Right atrium auricular region (tissue), 2 donors: ENCODE measurements at regions not wholly inside any gene's neighbourhood (a gene's known extent, or its start where the extent isn't known, plus 50 kb on each side); places are given as distances from the start of the nearest gene placed in this dataset.

Experiments
- DNase-seq: peaks from one replicate; pipeline ENCODE4 v3.0.0-alpha.2; 2019; ENCODE audit warnings: low spot score
- H3K27ac ChIP-seq, 2 donors: fragments of 200-600 bp; sonication (generic); 1 replicate in 1 of 2; 2 replicates in 1 of 2; pipeline ENCODE4 v1.5.1; 2016 to 2019
- H3K27me3 ChIP-seq, 2 donors: fragments of 200-600 bp; sonication (generic); one replicate each; pipeline versions ENCODE4 v1.5.1 to v1.6.0; 2017 to 2019
- H3K36me3 ChIP-seq: fragments of 200-600 bp; sonication (generic); one replicate; pipeline ENCODE4 v1.5.1; 2016
- H3K4me1 ChIP-seq, 2 donors: fragments of 200-600 bp; sonication (generic); one replicate each; pipeline versions ENCODE4 v1.5.1 to v1.6.0; 2017 to 2019
- H3K4me3 ChIP-seq, 2 donors: fragments of 200-600 bp; sonication (generic); 1 replicate in 1 of 2; 2 replicates in 1 of 2; pipeline ENCODE4 v1.5.1; 2017 to 2019; ENCODE audit warnings: mild to moderate bottlenecking in 1 of 2, moderate library complexity in 1 of 2
- H3K9me3 ChIP-seq, 2 donors: fragments of 200-600 bp; sonication (generic); one replicate each; pipeline ENCODE4 v1.5.1; 2019
- TF ChIP-seq, protein P1 (sequence below), 2 donors: fragments of 200-600 bp; sonication (generic); IDR thresholded peaks; one replicate each; pipeline ENCODE4 v1.5.1; 2019; ENCODE audit warnings: antibody characterized with exemption in 2 of 2

DNA sequence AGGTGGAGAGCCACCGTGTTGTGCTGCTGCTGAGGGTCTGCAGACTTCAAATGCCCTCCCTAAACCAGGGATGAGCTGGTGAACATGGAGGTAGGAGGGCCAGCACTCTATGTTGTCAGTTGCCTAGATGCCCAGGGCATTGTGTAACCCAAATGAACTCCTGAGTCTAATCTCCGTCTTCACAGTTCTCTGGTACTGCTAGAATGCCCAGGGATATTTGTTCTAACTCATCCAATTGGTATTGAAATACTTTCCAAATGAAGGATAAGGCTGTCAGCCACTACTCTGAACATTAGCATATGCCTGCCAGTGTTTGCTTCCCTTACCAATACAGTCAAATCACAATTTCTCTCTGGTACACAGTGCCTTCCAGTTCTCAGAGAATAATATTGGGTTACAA, 492.6 kb downstream of the SLC4A3 start:
- Histone ChIP-seq H3K9me3 (no peaks in the 10 kb centered on the region), H3K27me3 (no peaks in the 10 kb centered on the region), H3K4me3 (no peak overlapping the region), H3K27ac (no peak overlapping the region), H3K4me1 (no peaks in the 10 kb centered on the region), H3K36me3 (no peaks in the 10 kb centered on the region)
- no peak for DNase-seq
- TF ChIP-seq, protein P1, sequence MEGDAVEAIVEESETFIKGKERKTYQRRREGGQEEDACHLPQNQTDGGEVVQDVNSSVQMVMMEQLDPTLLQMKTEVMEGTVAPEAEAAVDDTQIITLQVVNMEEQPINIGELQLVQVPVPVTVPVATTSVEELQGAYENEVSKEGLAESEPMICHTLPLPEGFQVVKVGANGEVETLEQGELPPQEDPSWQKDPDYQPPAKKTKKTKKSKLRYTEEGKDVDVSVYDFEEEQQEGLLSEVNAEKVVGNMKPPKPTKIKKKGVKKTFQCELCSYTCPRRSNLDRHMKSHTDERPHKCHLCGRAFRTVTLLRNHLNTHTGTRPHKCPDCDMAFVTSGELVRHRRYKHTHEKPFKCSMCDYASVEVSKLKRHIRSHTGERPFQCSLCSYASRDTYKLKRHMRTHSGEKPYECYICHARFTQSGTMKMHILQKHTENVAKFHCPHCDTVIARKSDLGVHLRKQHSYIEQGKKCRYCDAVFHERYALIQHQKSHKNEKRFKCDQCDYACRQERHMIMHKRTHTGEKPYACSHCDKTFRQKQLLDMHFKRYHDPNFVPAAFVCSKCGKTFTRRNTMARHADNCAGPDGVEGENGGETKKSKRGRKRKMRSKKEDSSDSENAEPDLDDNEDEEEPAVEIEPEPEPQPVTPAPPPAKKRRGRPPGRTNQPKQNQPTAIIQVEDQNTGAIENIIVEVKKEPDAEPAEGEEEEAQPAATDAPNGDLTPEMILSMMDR (IDR thresholded peaks at IDR 0.05): no peak

GRCh38 chr2:220123751-220124150, 496.3 kb downstream of the SLC4A3 start:
- H3K4me1 ChIP-seq: no peaks in the 10 kb centered on the region
- H3K4me3 ChIP-seq: no peak overlapping the region
- H3K36me3 ChIP-seq: no peaks in the 10 kb centered on the region
- no peak overlapping the region for H3K27ac ChIP-seq
- H3K9me3 ChIP-seq: no peaks in the 10 kb centered on the region
- TF ChIP-seq, protein P1 (IDR thresholded peaks at IDR 0.05): no peak
- no peak for DNase-seq
- H3K27me3 ChIP-seq: no peaks in the 10 kb centered on the region

DNA sequence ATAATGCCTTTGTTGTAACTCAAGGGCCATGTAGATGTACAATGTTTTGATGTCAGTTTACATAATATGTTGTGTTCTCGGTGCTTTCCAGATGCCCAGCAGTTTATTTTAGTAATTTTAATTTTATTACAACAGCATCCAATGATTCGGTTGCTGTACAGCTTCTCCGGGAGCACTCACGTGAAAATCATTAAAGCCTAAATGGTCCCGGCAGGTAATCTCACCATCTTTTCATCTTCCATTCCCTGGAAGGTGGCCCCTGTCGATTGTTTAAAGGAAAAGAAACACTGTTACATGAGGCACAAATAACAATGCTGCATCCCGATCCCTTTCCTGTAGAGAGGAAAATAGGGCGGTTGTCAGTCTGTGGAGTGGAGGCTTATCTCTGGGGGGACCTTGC, 498.1 kb downstream of the SLC4A3 start:
- no peak overlapping the region for H3K27ac ChIP-seq
- no peaks in the 10 kb centered on the region for H3K36me3 ChIP-seq
- DNase-seq: no peak
- no peaks in the 10 kb centered on the region for H3K27me3 ChIP-seq
- no peak overlapping the region for H3K4me3 ChIP-seq
- no peaks in the 10 kb centered on the region for H3K9me3 ChIP-seq
- TF ChIP-seq, protein P1 (IDR thresholded peaks at IDR 0.05): no peak
- H3K4me1 ChIP-seq: no peaks in the 10 kb centered on the region

- no peak for DNase-seq
- Histone ChIP-seq H3K27ac (no peak overlapping the region), H3K4me1 (no peaks in the 10 kb centered on the region), H3K27me3 (no peaks in the 10 kb centered on the region), H3K9me3 (no peaks in the 10 kb centered on the region), H3K36me3 (no peaks in the 10 kb centered on the region), H3K4me3 (no peak overlapping the region)
- TF ChIP-seq, protein P1 (IDR thresholded peaks at IDR 0.05): no peak
These were observed 499.9 kb downstream of the SLC4A3 start for GRCh38 chr2:220127311-220127710.

DNA sequence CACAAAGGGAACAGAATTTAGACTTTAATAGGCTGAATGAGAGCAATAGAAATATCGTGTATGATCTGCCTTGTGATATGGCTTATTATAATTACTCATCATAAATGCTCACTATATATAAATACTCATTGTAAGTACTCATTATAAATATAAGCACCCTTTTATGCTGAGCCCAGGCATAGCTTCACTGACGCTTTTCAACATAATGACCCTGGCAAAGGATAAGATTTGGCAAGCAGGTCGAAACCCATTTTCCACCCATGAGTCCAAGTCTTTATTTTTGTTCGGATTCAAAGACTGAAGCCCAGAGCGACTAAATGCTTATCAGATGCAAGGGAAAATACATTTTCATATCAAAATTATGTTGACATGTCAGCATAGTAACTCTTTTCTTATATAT, 500.4 kb downstream of the SLC4A3 start:
- no peaks in the 10 kb centered on the region for H3K27me3 ChIP-seq
- TF ChIP-seq, protein P1 (IDR thresholded peaks at IDR 0.05): no peak
- H3K4me1 ChIP-seq: no peaks in the 10 kb centered on the region
- no peaks in the 10 kb centered on the region for H3K9me3 ChIP-seq
- no peak for DNase-seq
- H3K36me3 ChIP-seq: no peaks in the 10 kb centered on the region
- H3K4me3 ChIP-seq: no peak overlapping the region
- H3K27ac ChIP-seq: no peak overlapping the region

GRCh38 chr2:220129391-220129790, 502.0 kb downstream of the SLC4A3 start:
- Histone ChIP-seq H3K4me3 (no peak overlapping the region), H3K27me3 (no peaks in the 10 kb centered on the region), H3K27ac (no peak overlapping the region), H3K9me3 (no peaks in the 10 kb centered on the region), H3K36me3 (no peaks in the 10 kb centered on the region), H3K4me1 (no peaks in the 10 kb centered on the region)
- TF ChIP-seq, protein P1 (IDR thresholded peaks at IDR 0.05): no peak
- DNase-seq: no peak
